NCI-H345 (cell line): ENCODE measurements at regions not wholly inside any gene's neighbourhood (a gene's known extent, or its start where the extent isn't known, plus 50 kb on each side); places are given as distances from the start of the nearest gene placed in this dataset.
"Not testable (repeated sequence)": the region's sequence is repeated elsewhere in the genome, so short reads cannot be mapped to it uniquely, and the experiment has no call there.

Experiments
- DNase-seq: peaks from one replicate; lab custom pipeline; 2025; lab: John Stamatoyannopoulos, UW

DNA sequence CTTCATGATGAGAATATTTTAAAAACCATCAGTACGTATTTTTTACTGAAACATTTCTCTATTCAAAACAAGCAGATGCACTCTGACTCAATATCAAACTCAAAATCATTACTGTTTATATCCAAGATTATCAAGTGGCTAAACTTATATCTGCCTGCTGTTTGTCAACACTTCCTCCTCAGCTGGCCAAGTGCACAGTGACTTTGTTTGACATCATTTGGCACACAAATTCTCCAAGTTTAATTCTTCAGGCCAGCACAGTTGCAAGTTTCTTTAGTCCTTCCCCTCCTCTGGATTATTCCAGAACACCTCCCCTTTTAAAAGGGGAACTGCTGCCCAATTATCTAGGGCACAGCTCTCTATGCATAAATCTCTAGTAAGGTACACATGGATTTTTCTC lies 346.6 kb downstream of the FSIP2 start:
- no peak for DNase-seq

DNA sequence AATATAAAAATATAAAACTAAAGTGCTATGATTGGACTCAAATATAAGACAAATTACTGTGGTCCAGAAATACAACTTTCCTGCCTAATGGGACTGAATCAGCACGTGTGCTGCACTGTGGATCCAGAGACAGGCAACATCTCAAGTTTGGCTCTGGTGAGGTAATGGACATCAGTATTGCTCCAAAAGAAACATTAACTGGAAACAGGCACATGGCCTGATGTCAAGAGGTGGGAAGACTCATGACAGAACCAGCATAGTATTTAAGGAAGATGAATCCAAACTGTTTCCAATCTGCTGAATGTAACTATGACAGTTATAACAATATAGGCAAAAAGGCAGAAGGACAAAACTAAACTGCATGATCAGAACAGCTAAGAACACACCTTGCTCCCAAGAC lies 354.6 kb downstream of the FSIP2 start:
- DNase-seq: no peak

DNA sequence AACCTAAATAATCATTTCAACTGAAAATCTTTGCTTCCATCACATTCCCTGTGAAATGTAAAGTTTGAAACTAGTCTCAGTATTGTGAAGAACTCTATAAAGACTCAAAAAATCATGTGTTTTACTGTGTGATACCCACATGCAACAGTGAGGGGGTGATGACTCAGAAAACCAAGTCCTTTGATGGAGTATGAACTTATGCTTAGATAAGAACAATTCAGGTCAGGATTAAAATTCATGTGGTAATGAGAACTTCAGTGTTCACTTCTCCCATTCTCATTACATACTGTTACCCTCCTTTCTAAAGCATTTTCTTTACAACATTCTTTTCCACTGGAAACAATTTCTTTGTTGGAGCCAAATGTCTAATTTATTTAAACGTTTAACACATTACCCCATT lies 360.2 kb downstream of the FSIP2 start:
- no peak for DNase-seq

DNA sequence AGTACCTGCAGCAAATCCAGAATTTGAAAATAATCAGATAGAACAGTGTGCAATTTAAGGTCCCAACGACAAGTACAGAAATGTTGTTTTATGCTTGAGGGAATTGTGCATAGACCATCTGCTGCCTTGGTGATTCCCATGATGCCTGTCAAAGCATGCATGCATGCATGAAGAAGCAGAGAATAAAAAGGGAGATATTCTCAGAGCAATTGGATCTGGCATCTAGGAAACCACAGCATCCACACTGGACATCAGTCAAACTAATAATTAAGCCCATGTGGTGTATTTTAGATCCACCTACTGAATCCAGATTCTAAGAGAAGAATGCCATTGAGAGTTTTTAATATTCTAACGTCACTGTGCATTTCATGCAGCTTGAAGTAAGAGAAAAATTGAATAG lies 361.2 kb downstream of the FSIP2 start:
- no peak for DNase-seq

DNA sequence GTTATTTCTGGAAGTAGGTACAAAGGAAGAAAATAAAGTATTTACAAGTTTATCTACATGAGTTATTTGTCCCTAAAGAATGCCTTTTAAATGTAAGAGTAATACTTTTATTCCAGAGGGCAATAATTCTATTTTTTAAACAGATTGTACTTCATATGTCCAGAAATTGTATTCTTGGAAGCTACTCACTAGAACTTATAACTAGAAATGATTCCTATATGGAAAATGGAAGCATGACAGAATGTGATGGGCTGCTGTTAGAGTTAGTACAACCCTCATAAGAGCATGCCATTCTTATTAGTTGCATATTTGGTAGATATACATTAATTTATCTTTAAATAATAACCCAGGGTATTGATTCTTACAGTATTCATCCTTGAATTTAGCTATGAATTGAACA lies 362.0 kb downstream of the FSIP2 start:
- no peak for DNase-seq

DNA sequence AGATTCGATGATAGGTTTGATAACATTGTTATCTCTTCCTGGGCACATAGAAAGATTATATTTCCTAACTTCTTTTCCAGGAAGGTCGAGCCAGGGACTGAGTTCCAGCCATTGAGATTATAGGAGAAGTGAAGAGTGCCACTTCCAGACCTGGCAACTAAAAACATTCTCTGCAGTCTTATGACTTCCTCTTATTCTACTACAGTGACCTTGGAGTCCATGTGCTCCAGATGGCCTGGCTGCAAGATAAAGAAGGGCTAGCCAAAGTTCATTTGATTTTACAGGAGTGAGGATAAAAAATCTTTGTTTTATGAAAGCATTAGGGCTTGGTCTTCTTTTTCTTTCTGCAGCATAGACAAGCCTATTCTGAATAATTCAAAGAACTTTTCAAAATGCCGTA lies 363.0 kb downstream of the FSIP2 start:
- DNase-seq: no peak

DNA sequence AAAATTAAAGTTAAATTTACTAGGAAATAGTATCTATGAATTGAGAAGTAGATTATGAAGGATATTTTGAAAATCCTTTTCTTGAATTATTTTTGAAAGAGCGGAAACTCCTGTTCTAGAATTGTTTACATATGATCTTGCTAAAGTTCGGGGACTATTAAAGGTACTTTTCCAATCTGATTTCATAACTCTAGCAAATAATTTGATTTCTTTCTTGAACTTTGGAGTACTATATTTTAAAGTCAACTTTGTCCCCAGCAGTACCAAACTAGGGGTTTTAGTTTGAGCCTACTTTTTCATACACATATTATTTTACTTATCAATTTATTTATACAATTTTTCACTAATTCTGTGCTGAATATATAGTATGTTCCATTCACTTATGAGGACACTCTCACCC lies 364.7 kb downstream of the FSIP2 start:
- DNase-seq: no peak

DNA sequence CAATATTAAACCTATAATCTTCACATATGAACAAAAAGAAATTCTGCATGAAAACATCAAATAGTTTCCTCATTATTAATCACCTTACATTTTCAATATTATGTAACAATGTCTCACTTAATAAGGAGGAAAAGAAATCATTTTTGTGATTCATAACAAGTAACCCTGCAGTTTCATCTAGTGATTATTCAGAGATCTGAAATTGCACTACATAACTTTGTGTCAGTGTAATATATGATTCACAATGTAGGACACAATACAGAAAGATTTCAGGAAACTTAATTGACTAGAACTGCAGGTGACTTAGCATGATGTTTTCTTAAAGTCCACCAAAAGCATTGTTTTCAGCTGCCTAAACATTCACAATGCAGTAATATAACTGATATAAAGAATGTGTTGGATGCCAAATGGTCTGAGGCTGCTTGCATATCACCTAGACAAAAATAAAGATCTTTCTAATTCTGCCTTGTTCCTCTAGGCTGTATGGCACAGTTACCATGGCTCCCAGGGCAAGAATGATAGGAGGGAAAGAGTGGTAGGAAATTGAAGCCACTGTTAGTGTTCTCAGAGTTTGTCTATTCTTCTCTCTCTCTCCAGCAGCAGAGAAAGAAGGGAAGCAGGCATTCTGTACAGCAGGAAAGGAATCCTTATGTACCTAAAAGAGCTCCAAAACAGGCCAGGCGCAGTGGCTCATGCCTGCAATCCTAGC lies 366.6 kb downstream of the FSIP2 start:
- DNase-seq: no peak

DNA sequence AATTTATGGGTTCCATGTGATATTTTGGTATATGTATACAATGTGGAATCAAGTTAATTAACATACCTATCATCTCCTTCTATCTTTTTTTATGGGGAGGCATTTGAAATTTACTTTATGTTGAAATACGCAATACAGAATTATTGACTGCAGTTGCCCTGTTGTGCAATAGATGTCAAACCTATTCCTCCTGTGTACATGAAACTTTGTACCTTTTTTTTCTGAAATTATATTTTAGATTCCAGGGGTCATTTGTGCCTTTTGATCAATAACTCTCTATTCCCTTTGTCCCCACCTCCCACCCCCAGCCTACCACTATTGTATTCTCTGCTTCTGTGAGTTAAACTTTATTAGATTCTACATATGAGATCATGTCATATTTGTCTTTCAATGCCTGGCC lies 369.9 kb downstream of the FSIP2 start:
- no peak for DNase-seq

DNA sequence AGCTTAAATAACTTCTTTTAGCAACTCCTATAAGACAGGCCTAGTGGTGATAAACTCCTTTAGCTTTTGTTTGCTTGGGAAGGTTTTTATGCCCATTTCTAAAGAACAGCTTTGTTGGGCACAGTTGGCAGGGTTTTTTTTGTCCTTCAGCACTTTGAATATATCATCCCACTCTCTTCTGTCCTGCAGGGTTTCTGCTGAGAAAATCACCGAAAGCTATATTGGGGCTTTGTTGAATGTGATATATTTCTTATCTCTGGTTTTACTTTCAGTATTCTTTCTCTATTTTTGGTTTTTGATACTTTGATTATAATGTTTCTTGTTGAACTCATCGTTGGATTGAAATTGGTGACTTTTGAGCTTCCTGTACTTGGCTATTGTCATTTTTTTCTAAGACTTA lies 372.8 kb upstream of the ZC3H15 start:
- no peak for DNase-seq

DNA sequence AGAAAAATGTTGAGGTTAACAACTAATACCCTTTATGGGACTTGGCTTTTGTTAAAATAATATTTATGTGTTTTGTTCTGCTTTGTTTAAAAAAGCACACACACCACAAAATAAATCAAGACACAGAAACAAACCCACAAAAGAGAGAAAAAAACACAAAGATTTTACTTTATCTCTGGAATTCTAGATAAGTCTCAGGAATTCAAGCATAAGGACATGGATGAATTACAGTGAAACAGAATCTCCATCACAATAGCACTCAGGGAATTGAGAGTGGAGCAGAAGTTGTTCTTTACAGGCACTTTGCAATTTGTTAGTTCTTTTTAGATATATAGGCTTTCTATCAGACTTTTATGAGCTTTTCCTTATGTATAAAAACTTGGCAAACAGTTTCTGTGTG lies 360.9 kb upstream of the ZC3H15 start:
- DNase-seq: no peak

DNA sequence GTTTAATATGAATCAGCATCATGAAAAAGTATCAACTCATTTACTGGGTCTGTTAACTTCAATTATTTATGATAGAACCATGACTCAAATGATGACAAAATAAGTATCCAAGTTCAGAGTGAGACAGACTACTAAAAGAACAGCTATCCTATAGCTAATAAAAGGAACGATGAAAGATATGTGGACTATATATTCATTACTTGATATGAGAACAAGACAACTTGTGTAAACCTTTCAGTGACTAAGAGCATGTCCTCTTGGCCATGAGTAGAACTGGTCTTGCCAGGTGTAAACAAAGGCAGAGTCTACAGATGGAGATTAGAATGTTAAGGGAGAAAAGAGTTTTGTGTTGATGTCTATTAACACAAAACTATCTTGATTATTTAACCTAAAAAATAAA lies 360.4 kb upstream of the ZC3H15 start:
- no peak for DNase-seq

DNA sequence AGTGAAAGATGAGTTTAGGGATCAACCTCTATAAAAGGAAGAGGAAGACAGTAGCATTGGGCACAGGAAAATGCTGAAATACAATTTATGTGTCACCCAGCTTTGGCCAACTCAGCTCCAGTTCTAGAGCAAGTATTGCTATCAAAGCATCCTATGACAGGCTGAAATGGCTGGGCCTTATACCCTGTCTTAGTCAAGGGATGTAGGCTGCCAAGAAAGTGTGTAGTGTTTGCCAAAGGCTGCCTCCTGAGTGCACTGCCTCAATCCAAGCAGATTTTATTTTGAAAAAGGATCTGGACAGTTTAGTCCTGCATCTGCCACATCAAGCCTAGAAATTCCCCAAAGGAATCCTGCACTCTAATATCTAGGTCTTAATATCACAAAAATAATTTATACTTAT lies 359.9 kb upstream of the ZC3H15 start:
- no peak for DNase-seq

DNA sequence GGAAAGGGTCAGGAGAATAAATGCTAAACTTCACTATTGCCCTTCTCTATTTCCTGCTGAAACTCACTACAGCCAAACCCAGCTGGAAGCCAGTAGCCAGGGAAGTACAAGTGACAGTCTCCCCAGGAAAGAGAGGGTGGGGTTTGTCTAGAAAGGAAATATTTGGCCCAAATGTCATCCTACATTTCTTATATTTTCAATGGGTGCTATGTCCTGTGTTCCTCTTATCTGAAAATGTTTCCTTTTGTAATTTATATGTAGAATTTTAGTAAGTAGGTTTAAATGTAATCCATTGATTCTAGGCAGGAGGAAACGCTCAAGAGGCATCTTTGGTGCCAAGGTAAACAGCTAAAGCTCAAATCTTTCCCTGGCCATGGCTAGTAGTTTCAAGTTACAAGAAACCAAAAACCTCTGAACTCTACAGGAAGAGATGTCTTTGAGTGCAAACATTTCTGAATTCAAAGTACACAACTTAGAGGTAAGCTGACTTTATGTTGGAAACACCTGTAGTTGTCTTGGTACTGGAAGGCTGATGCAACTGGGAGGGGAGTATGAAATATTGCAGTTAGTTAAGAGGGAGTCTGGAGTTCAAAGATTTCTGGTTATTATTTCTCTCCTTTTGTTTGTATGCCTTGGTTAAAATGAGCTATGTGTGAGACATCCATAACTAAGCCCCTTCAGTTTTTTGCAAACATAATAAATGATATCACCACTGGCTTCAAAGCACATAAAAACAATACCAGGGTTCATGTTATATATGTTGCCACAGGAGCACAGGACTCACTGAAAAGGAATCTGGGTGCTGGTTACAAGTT lies 356.1 kb upstream of the ZC3H15 start:
- peak; percentile 52 for DNase-seq

DNA sequence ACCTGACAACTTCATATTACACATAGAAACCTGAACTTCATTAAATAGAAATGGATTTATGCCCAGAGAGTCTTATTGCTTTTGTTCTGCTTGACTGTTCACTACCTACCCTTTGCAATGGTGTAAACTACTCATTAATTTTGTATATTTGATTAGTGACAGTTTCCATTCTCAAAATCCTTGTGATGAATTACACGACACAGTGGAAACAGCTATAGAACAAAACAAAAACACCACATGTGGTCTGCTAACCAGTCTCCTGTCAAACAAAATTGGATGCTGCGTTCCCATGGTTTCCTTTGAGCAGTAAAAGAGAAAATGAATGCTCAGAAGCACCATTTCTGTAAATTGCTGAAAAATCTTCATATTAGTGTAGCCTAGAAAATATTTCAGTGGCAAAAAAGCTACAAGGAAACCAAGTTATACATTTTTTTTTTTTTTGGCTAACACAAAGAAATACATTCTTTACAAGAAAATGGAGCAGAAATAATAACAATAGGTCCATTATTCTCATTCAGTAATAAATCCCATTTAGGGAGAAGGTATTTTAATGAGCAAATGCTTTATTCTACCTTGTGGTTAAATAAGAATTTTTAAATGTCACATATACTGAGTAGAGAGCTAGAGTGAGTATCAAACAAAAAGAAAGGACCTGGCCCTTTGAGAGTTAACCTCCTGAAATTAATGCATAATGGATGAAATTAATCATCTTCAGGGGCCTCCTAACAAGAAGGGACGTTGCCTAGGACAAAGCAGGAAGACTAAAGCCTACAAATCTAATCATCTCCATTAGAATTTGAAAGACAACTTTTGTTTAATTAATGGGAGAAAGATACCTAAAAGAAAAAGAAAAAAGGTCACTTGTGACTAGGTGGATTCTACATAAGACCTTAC lies 355.1 kb upstream of the ZC3H15 start:
- peak; percentile 32 for DNase-seq

DNA sequence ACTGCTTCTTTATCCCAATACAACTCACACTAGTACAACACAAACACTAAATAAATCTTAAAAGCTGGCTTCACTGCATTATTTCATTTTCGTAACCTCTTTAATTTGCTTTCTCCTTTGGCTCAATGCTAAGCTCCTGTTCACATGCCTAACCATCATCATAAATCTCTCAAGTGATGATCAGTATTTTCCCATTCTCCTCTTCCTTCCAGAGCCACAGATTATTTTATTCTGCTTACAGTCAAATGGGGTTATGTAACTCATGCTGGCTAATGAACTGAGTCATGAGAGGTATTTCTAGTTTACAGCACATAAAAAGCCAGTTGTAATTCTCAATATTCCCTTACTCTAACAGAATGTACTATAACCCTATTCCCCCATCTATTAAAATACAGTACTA lies 350.4 kb upstream of the ZC3H15 start:
- no peak for DNase-seq

DNA sequence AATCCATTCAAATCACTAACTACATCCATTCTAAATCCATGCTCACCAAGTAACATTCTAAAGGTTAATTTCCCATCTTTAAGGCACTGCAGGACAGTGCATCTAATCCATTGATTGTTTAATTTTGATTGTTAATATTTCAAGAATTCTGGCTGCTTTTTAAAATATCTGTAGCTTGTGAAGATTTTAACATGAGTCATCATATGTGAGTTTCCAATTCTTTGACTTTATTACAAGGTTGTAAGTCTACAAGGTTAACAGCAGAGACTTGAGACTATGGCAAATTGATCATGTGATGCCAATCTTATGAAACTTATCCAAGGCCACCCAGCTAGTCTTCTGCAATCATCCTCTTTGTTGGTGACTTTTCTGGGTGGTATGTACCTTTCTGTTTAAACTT lies 349.2 kb upstream of the ZC3H15 start:
- no peak for DNase-seq

DNA sequence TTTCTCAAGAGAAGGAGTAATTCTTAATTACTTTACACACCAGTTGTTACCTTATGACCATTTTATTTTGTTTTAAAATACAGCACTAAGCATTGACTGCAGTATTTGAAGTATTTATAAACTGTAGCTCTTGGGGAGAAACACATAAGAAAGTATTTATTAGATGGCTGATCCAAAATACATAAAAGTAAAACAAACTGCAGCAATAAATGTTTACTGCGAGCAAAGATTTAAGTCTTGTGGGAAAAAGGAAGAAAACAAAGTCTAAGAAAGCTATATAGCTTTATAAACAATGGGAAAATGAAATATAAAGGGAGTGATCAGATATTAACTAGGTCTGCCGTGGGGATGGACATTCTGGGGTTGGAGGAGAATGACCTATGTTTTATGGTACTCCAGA lies 347.2 kb upstream of the ZC3H15 start:
- no peak for DNase-seq

DNA sequence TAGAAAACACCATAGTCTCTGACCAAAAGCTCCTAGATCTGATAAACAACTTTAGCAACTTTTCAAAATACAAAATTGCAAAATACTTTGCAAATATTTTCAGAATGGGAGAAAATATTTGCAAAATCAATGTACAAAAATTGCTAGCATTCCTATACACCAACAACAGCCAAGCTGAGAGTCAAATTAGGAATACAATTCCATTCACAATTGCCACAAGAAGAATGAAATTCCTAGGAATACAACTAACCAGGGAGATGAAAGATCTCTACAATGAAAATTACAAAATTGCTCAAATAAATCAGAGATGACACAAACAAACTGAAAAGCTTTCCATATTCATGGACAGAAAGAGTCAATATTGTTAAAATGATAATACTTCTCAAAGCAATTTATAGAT lies 327.0 kb upstream of the ZC3H15 start:
- DNase-seq: no peak

DNA sequence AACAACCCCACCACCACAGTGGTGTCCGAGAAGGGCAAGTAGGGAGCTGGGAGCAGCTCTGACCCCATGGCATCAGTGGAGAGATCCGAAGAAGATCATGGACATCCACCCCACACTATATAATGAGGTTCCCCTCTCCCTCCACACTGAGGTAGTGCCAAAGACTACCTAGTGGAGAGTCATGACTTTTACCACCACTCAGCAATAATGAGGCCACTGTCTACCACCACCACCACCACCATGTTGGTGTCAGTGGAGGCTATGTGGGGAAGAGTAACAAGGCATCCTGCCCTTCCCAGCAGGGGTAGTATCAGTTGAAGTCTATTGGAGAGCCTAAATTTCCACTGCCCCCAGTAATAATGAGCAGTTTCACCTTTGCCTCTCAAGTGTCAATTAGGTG lies 321.7 kb upstream of the ZC3H15 start:
- no peak for DNase-seq

DNA sequence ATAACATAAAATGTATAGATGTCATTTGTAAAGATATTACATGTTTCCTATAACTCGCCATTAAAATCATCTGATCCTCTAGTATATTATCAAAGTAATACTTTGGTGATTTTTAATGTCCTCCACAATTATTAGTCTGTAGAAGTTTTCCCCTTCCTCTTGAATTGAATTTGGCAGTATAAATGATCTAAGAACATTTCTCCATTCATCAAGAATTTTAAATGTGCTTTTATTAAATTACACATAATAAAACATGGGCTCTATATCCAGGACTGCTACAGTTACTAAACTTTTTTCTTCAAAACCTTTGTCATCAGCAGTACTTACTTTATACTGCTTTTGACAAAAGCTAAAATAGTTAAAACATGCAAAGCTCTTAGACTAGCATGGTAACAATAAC lies 315.4 kb upstream of the ZC3H15 start:
- no peak for DNase-seq

DNA sequence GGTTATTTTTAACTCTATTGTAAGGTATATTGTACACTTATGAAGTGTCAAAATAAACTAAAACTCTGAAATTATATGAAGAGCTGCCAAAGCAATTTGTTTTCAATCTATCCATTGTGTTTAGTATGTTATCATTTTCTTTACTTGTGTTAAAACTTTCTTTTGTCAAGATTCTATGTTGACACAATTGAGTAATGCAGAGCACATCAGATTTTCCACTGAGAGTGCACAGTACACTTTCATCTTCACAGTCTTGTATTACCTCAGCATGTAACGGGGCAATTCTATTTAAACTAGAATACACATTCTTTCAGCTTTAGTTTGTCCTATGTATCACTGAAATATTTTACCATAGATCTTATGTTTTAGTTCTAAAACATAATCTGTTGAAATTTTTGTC lies 304.4 kb upstream of the ZC3H15 start:
- no peak for DNase-seq

DNA sequence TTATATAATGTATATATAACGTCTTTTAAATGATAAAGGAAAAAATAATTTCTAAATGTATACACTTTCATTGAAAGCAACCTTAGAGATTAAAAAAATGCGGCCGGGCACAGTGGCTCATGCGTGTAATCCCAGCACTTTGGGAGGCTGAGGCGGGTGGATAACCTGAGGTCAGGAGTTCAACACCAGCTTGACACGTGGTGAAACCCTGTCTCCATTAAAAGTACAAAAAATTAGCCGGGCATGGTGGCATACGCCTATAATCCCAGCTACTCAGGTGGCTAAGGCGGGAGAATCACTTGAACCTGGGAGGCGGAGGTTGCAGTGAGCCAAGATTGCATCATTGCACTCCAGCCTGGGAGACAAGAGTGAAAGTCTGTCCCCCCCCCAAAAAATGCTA lies 303.7 kb upstream of the ZC3H15 start:
- DNase-seq: not testable (repeated sequence)
